Right hindlimb (tissue), 1 donor: ENCODE measurements at regions not wholly inside any gene's neighbourhood (a gene's known extent, or its start where the extent isn't known, plus 50 kb on each side); places are given as distances from the start of the nearest gene placed in this dataset.
A peak's percentile ranks its signal among the peaks of the same experiment; 100 is the strongest.
"Not testable (repeated sequence)": the region's sequence is repeated elsewhere in the genome, so short reads cannot be mapped to it uniquely, and the experiment has no call there.

Source experiments
- DNase-seq: peaks from one replicate; pipeline ENCODE4 v3.0.0-alpha.2; 2018

DNA sequence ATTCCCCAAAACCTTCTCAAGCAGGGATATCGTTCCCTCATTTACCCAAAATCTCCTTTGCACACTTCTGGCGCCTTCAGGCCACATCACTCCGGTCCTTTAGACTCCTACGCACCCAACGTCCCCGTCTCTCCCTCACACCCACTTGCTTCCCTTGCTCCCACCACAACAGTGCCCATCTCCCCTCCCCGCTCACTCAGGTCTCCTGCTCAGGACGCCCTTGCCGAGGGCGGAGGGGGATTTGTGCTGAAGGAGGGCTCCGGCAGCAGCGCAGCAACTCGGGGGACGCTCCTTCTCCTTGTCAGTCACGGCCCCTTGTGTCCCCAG is 71.6 kb downstream of the PCMTD2 start:
- peak; percentile 17 for DNase-seq

DNA sequence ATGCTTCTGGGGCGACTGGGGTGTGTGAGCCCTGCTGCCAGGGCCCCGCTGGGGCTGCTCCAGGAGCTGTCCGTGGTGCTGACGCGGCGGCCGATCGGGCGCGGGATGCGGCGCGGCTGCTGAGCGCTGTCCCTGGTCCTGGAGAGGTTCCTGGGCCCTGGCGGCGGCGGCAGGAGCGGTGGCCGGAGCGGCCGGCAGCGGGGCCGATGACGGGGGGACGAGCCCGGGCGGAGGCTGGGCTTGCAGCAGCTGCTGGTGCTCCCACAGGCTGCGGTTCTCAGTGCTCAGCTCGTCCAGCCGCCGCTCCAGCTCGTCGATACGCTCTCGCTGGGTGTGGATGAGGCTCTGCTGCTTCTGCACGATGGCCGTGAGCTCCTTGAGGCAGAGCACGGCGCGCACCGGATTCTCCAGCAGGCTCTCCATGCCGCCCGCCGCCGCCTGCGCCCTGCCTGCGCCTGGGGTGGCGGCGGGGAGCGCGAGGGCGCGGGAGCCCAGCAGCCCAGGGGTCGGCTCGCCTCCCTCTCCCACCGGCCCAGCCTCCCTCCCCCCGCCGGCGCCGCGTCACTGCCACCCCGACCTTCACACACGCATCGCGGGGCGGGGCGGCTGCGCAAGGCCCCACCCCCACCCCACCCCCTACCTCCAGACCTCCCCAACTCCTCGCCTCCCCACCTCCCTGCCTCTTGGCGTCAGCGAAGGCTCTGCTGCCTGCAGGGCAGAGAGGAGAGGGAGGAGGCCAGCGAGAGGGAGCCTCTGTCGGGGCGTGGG is 72.2 kb downstream of the PCMTD2 start:
- peak; percentile 33 for DNase-seq

DNA sequence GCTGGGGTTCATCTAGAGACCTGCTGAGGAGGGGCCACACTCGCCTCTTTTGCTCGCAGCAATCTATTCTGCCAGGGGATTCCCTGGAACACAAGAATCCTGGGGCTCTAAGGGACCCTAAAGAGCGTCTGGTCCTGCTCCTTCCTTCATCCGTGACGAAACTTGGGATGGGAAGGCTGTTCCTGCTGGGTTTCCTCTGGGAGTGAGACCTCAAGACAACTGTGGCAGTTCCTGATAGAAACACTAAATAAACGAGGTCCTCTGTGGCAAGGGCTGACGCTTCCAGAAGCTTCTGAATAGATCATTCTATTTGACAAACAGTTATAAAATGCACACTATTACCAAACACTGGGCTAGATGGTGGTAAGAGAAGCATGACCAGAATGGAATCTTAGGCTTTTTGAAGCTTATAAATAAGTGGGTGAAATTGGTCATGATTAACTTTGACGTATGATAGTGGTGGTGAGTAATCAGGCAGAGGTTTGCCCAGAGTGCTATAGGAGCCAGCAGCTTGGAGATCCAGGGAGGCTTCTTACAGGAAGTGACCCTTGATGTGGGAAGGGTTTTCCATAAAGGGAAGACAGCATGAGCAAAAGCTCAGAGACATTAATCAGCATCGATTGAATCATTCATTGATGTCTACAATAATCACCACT is 73.2 kb downstream of the PCMTD2 start:
- not testable (repeated sequence) for DNase-seq

DNA sequence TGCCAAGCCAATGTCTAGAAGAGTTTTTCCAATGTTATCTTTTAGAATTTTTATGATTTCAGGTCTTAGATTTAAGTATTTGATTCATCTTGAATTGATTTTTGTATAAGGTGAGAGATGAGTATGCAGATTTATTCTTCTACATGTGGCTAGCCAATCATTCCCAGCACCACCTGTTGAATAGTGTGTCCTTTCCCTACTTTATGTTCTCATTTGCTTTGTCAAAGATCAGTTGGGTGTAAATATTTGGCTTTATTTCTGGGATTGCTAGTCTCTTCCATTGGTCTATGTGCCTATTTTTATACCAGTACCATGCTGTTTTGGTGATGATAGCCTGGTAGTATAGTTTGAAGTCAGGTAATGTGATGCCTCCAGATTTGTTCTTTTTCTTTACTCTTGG is 77.1 kb downstream of the PCMTD2 start:
- DNase-seq = not testable (repeated sequence)
